ENCODE measurements at regions not wholly inside any gene's neighbourhood (a gene's known extent, or its start where the extent isn't known, plus 50 kb on each side); places are given as distances from the start of the nearest gene placed in this dataset.

DNA sequence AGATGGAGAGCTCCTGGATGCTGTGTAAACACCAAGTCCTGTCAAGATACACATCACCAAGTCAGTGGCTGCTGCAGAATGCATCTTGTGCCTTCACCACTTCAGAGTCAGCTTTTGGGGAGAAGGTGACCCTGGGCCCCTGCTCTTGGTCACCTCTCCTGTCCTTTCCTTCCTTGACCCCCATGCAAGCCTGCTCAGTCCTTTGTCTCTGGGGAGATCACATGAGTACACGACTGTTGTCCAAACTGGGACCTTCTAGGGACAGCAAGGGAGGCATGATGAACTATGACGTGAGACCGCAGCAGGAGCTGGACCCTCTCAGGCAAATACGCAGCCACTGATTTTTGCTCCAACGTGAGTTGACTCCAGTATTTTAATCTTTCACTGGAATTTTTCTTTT, 706.9 kb upstream of the ID2 start:
- H3K4me1 Mint-ChIP-seq = peaks cover 5% of the 10 kb centered on the region
- H3K27me3 Mint-ChIP-seq (ENCODE audit: insufficient read depth, low read depth) = no peaks in the 10 kb centered on the region
- no peaks in the 10 kb centered on the region for H4K20me1 ChIP-seq (ENCODE audit: low read depth)

DNA sequence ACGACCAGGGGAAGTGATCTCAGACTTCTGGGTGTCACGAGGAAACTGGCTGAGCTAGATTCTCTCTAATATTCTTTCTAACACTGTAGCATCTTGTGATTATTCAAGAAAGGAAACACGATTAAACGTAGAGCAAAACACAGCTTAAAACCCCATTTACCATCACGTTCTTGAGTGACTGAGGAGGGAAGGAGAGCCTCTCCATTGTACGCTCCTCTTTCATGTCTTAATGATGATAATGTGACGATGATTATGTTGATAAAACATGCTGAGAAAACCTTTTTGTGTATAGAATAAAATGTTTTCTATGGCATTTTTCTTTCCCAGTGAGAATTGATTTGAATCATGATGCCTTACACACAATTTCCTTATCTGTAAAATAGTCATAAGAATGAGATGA, 705.6 kb upstream of the ID2 start:
- TF ChIP-seq, protein P1, sequence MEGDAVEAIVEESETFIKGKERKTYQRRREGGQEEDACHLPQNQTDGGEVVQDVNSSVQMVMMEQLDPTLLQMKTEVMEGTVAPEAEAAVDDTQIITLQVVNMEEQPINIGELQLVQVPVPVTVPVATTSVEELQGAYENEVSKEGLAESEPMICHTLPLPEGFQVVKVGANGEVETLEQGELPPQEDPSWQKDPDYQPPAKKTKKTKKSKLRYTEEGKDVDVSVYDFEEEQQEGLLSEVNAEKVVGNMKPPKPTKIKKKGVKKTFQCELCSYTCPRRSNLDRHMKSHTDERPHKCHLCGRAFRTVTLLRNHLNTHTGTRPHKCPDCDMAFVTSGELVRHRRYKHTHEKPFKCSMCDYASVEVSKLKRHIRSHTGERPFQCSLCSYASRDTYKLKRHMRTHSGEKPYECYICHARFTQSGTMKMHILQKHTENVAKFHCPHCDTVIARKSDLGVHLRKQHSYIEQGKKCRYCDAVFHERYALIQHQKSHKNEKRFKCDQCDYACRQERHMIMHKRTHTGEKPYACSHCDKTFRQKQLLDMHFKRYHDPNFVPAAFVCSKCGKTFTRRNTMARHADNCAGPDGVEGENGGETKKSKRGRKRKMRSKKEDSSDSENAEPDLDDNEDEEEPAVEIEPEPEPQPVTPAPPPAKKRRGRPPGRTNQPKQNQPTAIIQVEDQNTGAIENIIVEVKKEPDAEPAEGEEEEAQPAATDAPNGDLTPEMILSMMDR (IDR thresholded peaks at IDR 0.05) = no peak
- TF ChIP-seq EZH2phosphoT487 (IDR thresholded peaks at IDR 0.05) (no peak), EZH2 (IDR thresholded peaks at IDR 0.05) (no peak)

More for the DNA sequence above, 706.9 kb upstream of the ID2 start:
- no peak overlapping the region for H3K4me2 ChIP-seq
- H3K4me3 ChIP-seq = no peak overlapping the region
- H3K9me3 Mint-ChIP-seq = no peaks in the 10 kb centered on the region
- TF ChIP-seq, protein P1 (IDR thresholded peaks at IDR 0.05) = no peak
- no peak for TF ChIP-seq EZH2phosphoT487 (IDR thresholded peaks at IDR 0.05)
- TF ChIP-seq EZH2 (IDR thresholded peaks at IDR 0.05) = no peak
- H3K27ac ChIP-seq = no peak overlapping the region
- H3K27ac Mint-ChIP-seq = no peak overlapping the region
- H3K4me1 ChIP-seq = peaks cover 8% of the 10 kb centered on the region
- no peaks in the 10 kb centered on the region for H3K9me3 ChIP-seq (ENCODE audit: low read depth)
- no peak overlapping the region for H2AFZ ChIP-seq (replicated peaks)
- H3K9ac ChIP-seq = no peak overlapping the region
- H3K36me3 Mint-ChIP-seq = no peaks in the 10 kb centered on the region
- no peaks in the 10 kb centered on the region for H3K79me2 ChIP-seq (ENCODE audit: low read depth)
- H3F3A ChIP-seq (ENCODE audit: low read depth) = no peaks in the 10 kb centered on the region
- DNase-seq (ENCODE audit: low spot score) = no peak
- no peaks in the 10 kb centered on the region for H3K36me3 ChIP-seq
- no peak overlapping the region for H3K4me3 Mint-ChIP-seq
- H3K27me3 ChIP-seq = no peaks in the 10 kb centered on the region

DNA sequence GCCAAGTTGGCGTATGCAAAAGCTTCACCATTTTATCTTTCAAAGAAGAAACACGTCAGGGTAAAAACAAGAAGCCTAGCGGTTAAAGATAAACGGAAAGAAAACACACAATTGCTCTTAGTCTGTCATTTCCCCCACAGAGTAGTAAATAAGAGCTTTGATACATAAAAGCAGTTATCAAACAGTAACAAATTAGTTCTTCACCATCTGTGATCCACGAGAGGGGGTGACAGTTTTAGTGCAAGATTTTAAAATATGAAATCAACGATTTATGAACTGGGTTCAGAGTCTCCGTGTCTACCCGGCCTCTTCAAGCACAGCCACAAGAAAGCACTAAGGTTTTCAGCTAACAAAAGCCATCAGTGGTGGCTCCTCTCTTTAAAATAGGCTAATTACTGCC, 703.9 kb upstream of the ID2 start:
- no peak for DNase-seq (ENCODE audit: low spot score)
- no peak overlapping the region for H3K9ac ChIP-seq
- no peak overlapping the region for H3K27ac Mint-ChIP-seq

More for the DNA sequence above, 705.6 kb upstream of the ID2 start:
- H4K20me1 ChIP-seq (ENCODE audit: low read depth) = no peaks in the 10 kb centered on the region
- H3K4me3 Mint-ChIP-seq = no peak overlapping the region
- no peak for DNase-seq (ENCODE audit: low spot score)
- H2AFZ ChIP-seq (replicated peaks) = no peak overlapping the region
- no peaks in the 10 kb centered on the region for H3K79me2 ChIP-seq (ENCODE audit: low read depth)
- no peak overlapping the region for H3K4me2 ChIP-seq
- peaks cover 8% of the 10 kb centered on the region for H3K4me1 ChIP-seq
- H3K9ac ChIP-seq = no peak overlapping the region
- H3K36me3 ChIP-seq = no peaks in the 10 kb centered on the region
- no peaks in the 10 kb centered on the region for H3F3A ChIP-seq (ENCODE audit: low read depth)
- H3K27ac Mint-ChIP-seq = no peak overlapping the region
- no peak overlapping the region for H3K4me3 ChIP-seq
- H3K36me3 Mint-ChIP-seq = no peaks in the 10 kb centered on the region
- no peak overlapping the region for H3K27ac ChIP-seq
- H3K4me1 Mint-ChIP-seq = peaks cover 5% of the 10 kb centered on the region
- peaks cover 2% of the 10 kb centered on the region for H3K27me3 Mint-ChIP-seq (ENCODE audit: insufficient read depth, low read depth)
- H3K9me3 ChIP-seq (ENCODE audit: low read depth) = no peaks in the 10 kb centered on the region
- H3K27me3 ChIP-seq = no peaks in the 10 kb centered on the region
- H3K9me3 Mint-ChIP-seq = no peaks in the 10 kb centered on the region

More for the DNA sequence above, 703.9 kb upstream of the ID2 start:
- Histone ChIP-seq H4K20me1 (ENCODE audit: low read depth) (no peaks in the 10 kb centered on the region), H3K4me2 (no peak overlapping the region), H3F3A (ENCODE audit: low read depth) (no peaks in the 10 kb centered on the region), H3K4me3 (no peak overlapping the region), H3K27ac (no peak overlapping the region), H3K79me2 (ENCODE audit: low read depth) (no peaks in the 10 kb centered on the region), H3K4me1 (peaks cover under 1% of the 10 kb centered on the region), H3K9me3 (ENCODE audit: low read depth) (no peaks in the 10 kb centered on the region), H3K36me3 (no peaks in the 10 kb centered on the region), H2AFZ (replicated peaks) (no peak overlapping the region), H3K27me3 (no peaks in the 10 kb centered on the region)
- H3K4me1 Mint-ChIP-seq = no peaks in the 10 kb centered on the region
- TF ChIP-seq EZH2 (IDR thresholded peaks at IDR 0.05) = no peak
- TF ChIP-seq EZH2phosphoT487 (IDR thresholded peaks at IDR 0.05) = no peak
- TF ChIP-seq, protein P1 (IDR thresholded peaks at IDR 0.05) = no peak
- no peaks in the 10 kb centered on the region for H3K36me3 Mint-ChIP-seq
- H3K27me3 Mint-ChIP-seq (ENCODE audit: insufficient read depth, low read depth) = peaks cover 2% of the 10 kb centered on the region
- no peak overlapping the region for H3K4me3 Mint-ChIP-seq
- peaks cover 8% of the 10 kb centered on the region for H3K9me3 Mint-ChIP-seq
